A549 (cell line): ENCODE measurements at regions not wholly inside any gene's neighbourhood (a gene's known extent, or its start where the extent isn't known, plus 50 kb on each side); places are given as distances from the start of the nearest gene placed in this dataset.
A peak's percentile ranks its signal among the peaks of the same experiment; 100 is the strongest.

Experiments
- ATAC-seq, 2 experiments: fragments of 200-7000 bp in 1 of 2; fragments of >200 bp in 1 of 2; cut with Nextera tagmentation in 1 of 2; cut with Tn5 transposase in 1 of 2; 3 replicates each; pipeline versions ENCODE4 v1.8.0 to v1.9.1; 2018 to 2020; ENCODE audit warnings: mild to moderate bottlenecking in 1 of 2, moderate library complexity in 1 of 2
- CTCF ChIA-PET: fragments of 300-600 bp; sonication (Branson Sonifier 250); formaldehyde crosslinking; extraction: SDS; loops from one replicate; lab custom pipeline; 2021; ENCODE audit warnings: antibody characterized with exemption, inconsistent platforms; lab: Yijun Ruan, JAX
- POLR2A ChIA-PET: fragments of 350-600 bp; formaldehyde crosslinking; extraction: SDS; loops from one replicate; lab custom pipeline; 2021; ENCODE audit warnings: antibody characterized with exemption, inconsistent platforms; lab: Yijun Ruan, JAX
- DNase-seq, 2 experiments: peaks; one replicate each; pipeline versions ENCODE4 v3.0.0 to v3.0.0-alpha.2; 2011 to 2016; ENCODE audit warnings: low read depth in 1 of 2, low spot score in 1 of 2
- FAIRE-seq: peaks from 2 replicates; lab custom pipeline; 2011; peaks lifted over from hg19 to GRCh38; lab: Jason Lieb, UNC
- H3K27ac ChIP-seq, 2 experiments: fragments of >200 bp; sonication (Bioruptor Twin); formaldehyde crosslinking; 3 replicates each; pipeline ENCODE4 v1.5.1; 2016 to 2017
- H3K4me1 ChIP-seq: fragments of >200 bp; sonication (Bioruptor Twin); formaldehyde crosslinking; 3 replicates; pipeline ENCODE4 v1.6.1; 2016
- H3K4me2 ChIP-seq: fragments of >200 bp; sonication (Bioruptor Twin); formaldehyde crosslinking; 3 replicates; pipeline ENCODE4 v1.6.1; 2016
- H3K4me3 ChIP-seq: fragments of >200 bp; sonication (Bioruptor Twin); formaldehyde crosslinking; 3 replicates; pipeline ENCODE4 v1.5.1; 2016
- H3K9me3 ChIP-seq: fragments of >200 bp; sonication (Bioruptor Twin); formaldehyde crosslinking; 3 replicates; pipeline ENCODE4 v1.6.1; 2016
- EP300 ChIP-seq, 2 experiments: fragments of >200 bp; sonication (Bioruptor Twin); formaldehyde crosslinking; IDR thresholded peaks; 2 replicates in 1 of 2; 3 replicates in 1 of 2; pipeline ENCODE4 v1.6.1; 2016 to 2017
- FOXS1 ChIP-seq: fragments of 250-450 bp; sonication (Bioruptor Pico); IDR thresholded peaks from 2 replicates; pipeline ENCODE4 v1.5.0; 2020; ENCODE audit warnings: mild to moderate bottlenecking, moderate library complexity
- HEYL ChIP-seq: fragments of 250-450 bp; sonication (Bioruptor Pico); IDR thresholded peaks from 2 replicates; pipeline ENCODE4 v1.8.0; 2021; ENCODE audit warnings: mild to moderate bottlenecking, moderate library complexity
- HMGXB4 ChIP-seq: fragments of 250-450 bp; sonication (Bioruptor Pico); IDR thresholded peaks from 2 replicates; pipeline ENCODE4 v1.5.0; 2021; ENCODE audit warnings: mild to moderate bottlenecking, moderate library complexity, borderline replicate concordance
- HOXA7 ChIP-seq: fragments of 250-450 bp; sonication (Bioruptor Pico); IDR thresholded peaks from 2 replicates; pipeline ENCODE4 v1.5.0; 2020; ENCODE audit warnings: mild to moderate bottlenecking, moderate library complexity
- HOXB13 ChIP-seq: fragments of 250-450 bp; sonication (Bioruptor Pico); IDR thresholded peaks from 2 replicates; pipeline ENCODE4 v1.5.0; 2020; ENCODE audit warnings: low read depth, mild to moderate bottlenecking, moderate library complexity
- JUN ChIP-seq, 2 experiments: fragments of >200 bp; sonication (Bioruptor Twin); formaldehyde crosslinking; IDR thresholded peaks; 2 replicates in 1 of 2; 3 replicates in 1 of 2; pipeline ENCODE4 v1.6.1; 2016 to 2017
- KDM1A ChIP-seq: fragments of 200-600 bp; sonication (generic); IDR thresholded peaks from 2 replicates; pipeline ENCODE4 v1.6.1; 2016; ENCODE audit warnings: low read depth, mild to moderate bottlenecking
- MAX ChIP-seq: IDR thresholded peaks from 2 replicates; pipeline ENCODE4 v1.6.1; 2012
- PHF8 ChIP-seq: fragments of 200-600 bp; sonication (generic); IDR thresholded peaks from 2 replicates; pipeline ENCODE4 v1.6.1; 2016; ENCODE audit warnings: low read depth, mild to moderate bottlenecking, antibody characterized with exemption, moderate library complexity, borderline replicate concordance
- RFX5 ChIP-seq: fragments of 450-650 bp; IDR thresholded peaks from 2 replicates; pipeline ENCODE4 v1.7.1; 2014; ENCODE audit warnings: antibody characterized with exemption, mild to moderate bottlenecking, moderate library complexity
- SREBF2 ChIP-seq: fragments of 450-650 bp; IDR thresholded peaks from 2 replicates; pipeline ENCODE4 v1.6.1; 2014; ENCODE audit warnings: mild to moderate bottlenecking, moderate library complexity
- TP53 ChIP-seq: fragments of 250-450 bp; sonication (Bioruptor Pico); IDR thresholded peaks from 2 replicates; pipeline ENCODE4 v1.5.0; 2021; ENCODE audit warnings: mild to moderate bottlenecking, moderate library complexity
- ZNF302 ChIP-seq: fragments of 250-450 bp; sonication (Bioruptor Pico); IDR thresholded peaks from 2 replicates; pipeline ENCODE4 v1.9.0; 2021; ENCODE audit warnings: inconsistent platforms, mild to moderate bottlenecking, moderate library complexity
- WGBS: methylation state at CpG from one replicate; pipeline ENCODE4 v1.1.6; 2017; ENCODE audit errors: missing lambda C conversion rate; 5-methylcytosine and 5-hydroxymethylcytosine counted together
- TF ChIP-seq, protein P1 (sequence below): fragments of 450-650 bp; IDR thresholded peaks from 2 replicates; pipeline ENCODE4 v1.6.1; 2014; ENCODE audit warnings: antibody characterized with exemption

DNA sequence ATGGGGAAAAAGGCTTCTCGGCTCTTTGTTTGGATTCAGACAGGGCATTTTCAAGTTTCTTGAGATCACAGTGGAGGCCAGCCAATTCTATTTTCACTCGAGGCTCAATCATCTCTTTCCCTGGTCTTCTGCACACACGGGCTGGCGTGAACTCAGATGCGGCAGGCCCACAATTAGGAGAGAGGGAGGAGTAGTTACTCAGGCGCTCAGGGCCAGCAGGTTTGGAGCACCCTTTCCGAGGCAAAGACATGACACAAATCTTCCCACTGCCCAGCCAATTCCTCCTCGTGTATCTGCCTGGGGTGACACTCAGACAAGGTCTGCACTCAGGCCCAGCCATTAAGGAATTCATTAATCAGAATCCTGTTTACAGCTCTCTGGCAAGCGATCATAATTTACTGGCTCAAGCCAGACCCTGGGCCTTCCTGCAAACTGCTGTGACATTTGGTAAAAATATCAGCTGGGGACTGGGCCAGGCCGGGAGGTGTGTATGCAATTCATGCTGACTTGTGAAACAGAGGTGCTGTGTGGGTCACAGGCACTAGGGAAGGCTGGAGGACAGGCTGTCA is 68.1 kb upstream of the TLE3 start:
- Histone ChIP-seq H3K27ac (no peak overlapping the region), H3K4me3 (no peak overlapping the region), H3K9me3 (peaks cover 6% of the 10 kb centered on the region; the same call in 1 of the 3 replicates), H3K4me2 (no peak overlapping the region), H3K4me1 (no peaks in the 10 kb centered on the region)
- ATAC-seq: no peak
- no peak for FAIRE-seq
- 81% methylated on average over 10 of the region's 10 CpGs for WGBS
- TF ChIP-seq HEYL (CRISPR knock-in tag) (no peak), EP300 (IDR thresholded peaks at IDR 0.05) (no peak), ZNF302 (no peak), HOXA7 (no peak), KDM1A (no peak), RFX5 (no peak), JUN (IDR thresholded peaks at IDR 0.05) (no peak), HOXB13 (CRISPR knock-in tag) (no peak)
- POLR2A ChIA-PET: no interaction called here
- DNase-seq: no peak
- CTCF ChIA-PET: interaction anchor here (1.3 kb wide), 1 partner anchor 27 kb away, joined by 3 read pairs; no protein-coding TSS in a partner anchor

DNA sequence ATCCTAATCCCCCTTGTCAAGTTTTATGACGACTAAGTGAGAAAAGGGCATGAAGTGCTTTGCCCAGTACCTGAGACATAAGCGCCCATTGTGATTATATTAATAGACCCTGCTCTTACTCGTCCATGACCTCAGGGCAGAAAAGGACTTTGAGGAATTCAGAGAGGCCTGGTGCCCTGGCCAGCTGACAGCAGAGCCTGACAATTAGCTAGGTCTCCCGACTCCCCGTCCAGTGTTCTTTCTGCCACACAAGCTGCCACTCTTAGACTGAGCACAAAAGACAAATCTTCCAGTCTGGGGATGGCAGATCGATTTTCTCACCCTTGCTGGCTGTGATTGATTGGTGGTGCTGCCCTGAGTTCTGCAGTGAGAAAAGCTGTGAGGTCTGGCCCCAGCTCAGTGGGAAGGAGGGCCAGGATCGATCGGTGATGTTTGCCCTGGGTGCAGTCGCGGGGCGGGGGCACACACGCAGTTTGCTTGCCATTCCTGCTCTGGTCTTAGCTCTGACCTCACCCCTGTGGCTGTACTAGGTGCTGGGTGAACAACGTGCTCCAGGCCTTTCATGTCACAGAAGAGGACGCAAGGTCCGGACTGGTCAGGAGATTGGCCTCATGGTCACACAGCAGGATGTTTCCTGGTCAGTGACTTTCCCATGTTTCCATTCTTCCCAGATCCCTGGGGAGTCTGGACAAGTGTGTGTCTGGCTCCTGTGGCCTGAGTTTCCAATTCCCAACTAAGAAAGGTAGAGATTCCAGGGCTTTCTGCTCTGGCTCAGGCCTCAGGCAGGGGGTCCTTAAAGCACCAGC is 67.4 kb upstream of the TLE3 start:
- 86% methylated on average over 15 of the region's 15 CpGs for WGBS
- no peak overlapping the region for H3K4me2 ChIP-seq
- H3K9me3 ChIP-seq: peaks cover 6% of the 10 kb centered on the region; the same call in 1 of the 3 replicates
- H3K27ac ChIP-seq: no peak overlapping the region
- POLR2A ChIA-PET: no interaction called here
- ATAC-seq (no peak), DNase-seq (no peak), FAIRE-seq (no peak)
- CTCF ChIA-PET: interaction anchor here (0.6 to 1.3 kb wide), 4 partner anchors 27 to 322 kb away, joined by 3 read pairs; no protein-coding TSS in a partner anchor
- TF ChIP-seq SREBF2: no peak
- TF ChIP-seq, protein P1, sequence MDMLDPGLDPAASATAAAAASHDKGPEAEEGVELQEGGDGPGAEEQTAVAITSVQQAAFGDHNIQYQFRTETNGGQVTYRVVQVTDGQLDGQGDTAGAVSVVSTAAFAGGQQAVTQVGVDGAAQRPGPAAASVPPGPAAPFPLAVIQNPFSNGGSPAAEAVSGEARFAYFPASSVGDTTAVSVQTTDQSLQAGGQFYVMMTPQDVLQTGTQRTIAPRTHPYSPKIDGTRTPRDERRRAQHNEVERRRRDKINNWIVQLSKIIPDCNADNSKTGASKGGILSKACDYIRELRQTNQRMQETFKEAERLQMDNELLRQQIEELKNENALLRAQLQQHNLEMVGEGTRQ: no peak
- TF ChIP-seq PHF8: no peak
- H3K4me3 ChIP-seq: no peak overlapping the region
- H3K4me1 ChIP-seq: peaks cover 5% of the 10 kb centered on the region; the same call in 2 of the 3 replicates

GRCh38 chr15:70164156-70164900 is 66.6 kb upstream of the TLE3 start:
- 61% methylated on average over 3 of the region's 3 CpGs for WGBS
- peaks cover 6% of the 10 kb centered on the region; the same call in 2 of the 3 replicates for H3K4me1 ChIP-seq
- no peak overlapping the region for H3K27ac ChIP-seq
- peaks cover 6% of the 10 kb centered on the region; the same call in 1 of the 3 replicates for H3K9me3 ChIP-seq
- ATAC-seq (no peak), DNase-seq (no peak), FAIRE-seq (peak; percentile 59)
- ChIA-PET CTCF (interaction anchor here (0.6 to 1.3 kb wide), 4 partner anchors 28 to 323 kb away, joined by 3 read pairs; no protein-coding TSS in a partner anchor), POLR2A (no interaction called here)
- H3K4me2 ChIP-seq: no peak overlapping the region
- TF ChIP-seq FOXS1 (CRISPR knock-in tag) (no peak), MAX (no peak), TP53 (CRISPR knock-in tag) (no peak), HMGXB4 (CRISPR knock-in tag) (no peak)
- H3K4me3 ChIP-seq: no peak overlapping the region
